ENCODE measurements at regions not wholly inside any gene's neighbourhood (a gene's known extent, or its start where the extent isn't known, plus 50 kb on each side); places are given as distances from the start of the nearest gene placed in this dataset.

- intact Hi-C loops (cut with DNase I) = no loop called here
- H3K4me1 ChIP-seq = no peaks in the 10 kb centered on the region
These were observed 785.8 kb downstream of the RNF144A start for GRCh38 chr2:7703048-7703447.

DNA sequence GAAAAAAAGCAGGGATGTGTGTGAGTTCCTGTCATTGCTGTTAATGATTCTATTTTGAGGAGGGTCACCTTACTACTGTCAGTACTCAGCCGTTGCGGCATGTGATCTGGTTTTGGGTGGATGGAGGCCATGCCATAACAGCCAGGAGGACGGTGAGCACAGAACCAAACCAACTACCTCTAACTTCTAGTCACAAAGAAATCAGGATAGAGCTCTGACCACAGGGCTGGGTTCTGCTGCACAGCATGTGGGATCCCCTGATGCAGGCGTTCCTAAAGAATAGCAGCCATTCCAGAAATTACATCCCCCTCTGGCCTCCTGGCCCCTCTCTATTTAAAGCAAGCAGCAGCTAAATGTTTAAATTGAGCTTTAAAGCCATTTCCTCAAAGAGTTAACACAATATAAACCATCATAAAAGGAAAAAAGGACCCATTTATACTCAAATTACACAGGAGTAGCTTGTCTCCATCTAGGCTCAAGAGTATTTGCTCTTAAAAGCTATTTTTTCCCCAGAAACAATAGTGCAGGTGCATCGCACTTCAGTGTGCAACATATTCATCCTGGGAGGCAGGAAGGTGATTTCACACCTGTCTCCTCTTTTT lies 786.4 kb downstream of the RNF144A start:
- intact Hi-C loops (cut with DNase I) = no loop called here
- TF ChIP-seq POLR2AphosphoS5 (IDR thresholded peaks at IDR 0.05) = no peak
- TF ChIP-seq POLR2A (IDR thresholded peaks at IDR 0.05) = no peak
- TF ChIP-seq CTCF (IDR thresholded peaks at IDR 0.05) = no peak
- no peak for TF ChIP-seq EP300 (IDR thresholded peaks at IDR 0.05)
- Histone ChIP-seq H3K36me3 (no peaks in the 10 kb centered on the region), H3K4me3 (no peak overlapping the region), H3K27ac (no peak overlapping the region), H3K9me3 (no peaks in the 10 kb centered on the region), H3K4me1 (no peaks in the 10 kb centered on the region), H3K27me3 (no peaks in the 10 kb centered on the region)
- DNase-seq = no peak
- 78 to 82% methylated on average over 5 of the region's 5 CpGs for WGBS, 2 donors

More at GRCh38 chr2:7703048-7703447, 785.8 kb downstream of the RNF144A start:
- no peak for DNase-seq
- no peaks in the 10 kb centered on the region for H3K27me3 ChIP-seq
- H3K4me3 ChIP-seq = no peak overlapping the region
- H3K36me3 ChIP-seq = no peaks in the 10 kb centered on the region
- no peak overlapping the region for H3K27ac ChIP-seq
- TF ChIP-seq CTCF (IDR thresholded peaks at IDR 0.05) = no peak
- TF ChIP-seq EP300 (IDR thresholded peaks at IDR 0.05) = no peak
- no peak for TF ChIP-seq POLR2A (IDR thresholded peaks at IDR 0.05)
- no peak for TF ChIP-seq POLR2AphosphoS5 (IDR thresholded peaks at IDR 0.05)
- no peaks in the 10 kb centered on the region for H3K9me3 ChIP-seq

DNA sequence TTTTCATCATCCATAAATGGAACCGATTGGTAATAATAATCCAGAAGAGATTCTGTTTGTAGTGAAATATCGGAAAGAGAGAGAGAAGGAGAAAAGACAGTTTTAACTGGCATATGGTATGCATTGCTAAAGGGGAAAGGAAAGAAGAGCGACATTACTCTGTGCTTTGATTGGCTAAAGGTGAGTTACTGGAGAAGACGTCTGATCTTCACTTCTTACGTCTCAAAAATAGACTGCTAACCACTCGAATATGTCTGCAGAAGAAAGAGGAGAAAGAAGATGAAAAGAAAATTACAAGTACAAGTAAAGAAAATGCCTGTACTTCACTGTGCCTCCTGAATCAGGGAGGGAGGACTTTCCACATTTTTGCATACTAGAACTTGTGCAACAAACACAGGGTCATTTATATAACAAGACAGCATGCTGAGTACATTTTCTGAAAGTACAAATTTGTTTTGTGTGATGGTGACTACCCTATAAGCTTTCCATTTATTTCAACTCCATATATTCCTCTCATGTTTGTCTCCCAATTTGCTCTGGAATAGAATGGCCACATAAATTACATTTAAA lies 787.2 kb downstream of the RNF144A start:
- intact Hi-C loops (cut with DNase I) = no loop called here
- Histone ChIP-seq H3K4me1 (no peaks in the 10 kb centered on the region), H3K4me3 (no peak overlapping the region), H3K27ac (no peak overlapping the region), H3K27me3 (no peaks in the 10 kb centered on the region), H3K9me3 (no peaks in the 10 kb centered on the region), H3K36me3 (no peaks in the 10 kb centered on the region)
- no peak for DNase-seq
- 70 to 82% methylated on average over 6 of the region's 6 CpGs for WGBS, 2 donors
- TF ChIP-seq POLR2AphosphoS5 (IDR thresholded peaks at IDR 0.05) (no peak), EP300 (IDR thresholded peaks at IDR 0.05) (no peak), POLR2A (IDR thresholded peaks at IDR 0.05) (no peak), CTCF (IDR thresholded peaks at IDR 0.05) (no peak)

DNA sequence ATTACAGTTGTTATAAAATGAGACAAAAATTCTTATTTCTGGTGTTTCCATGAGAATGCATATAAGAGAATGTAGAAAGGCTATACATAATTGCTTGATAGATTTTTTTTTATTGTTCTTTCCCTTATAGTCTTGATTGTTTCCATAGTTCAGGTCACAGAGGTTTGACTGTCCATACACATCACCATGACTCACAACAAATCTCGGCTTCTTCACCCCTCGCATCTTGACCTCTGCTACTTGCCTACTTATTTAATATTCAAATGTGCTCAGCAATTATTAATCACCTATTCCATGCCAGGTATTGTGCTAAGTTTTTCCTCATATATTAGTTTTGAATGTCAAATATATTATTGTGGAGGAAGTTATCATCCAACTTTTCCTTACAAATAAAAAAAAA lies 789.6 kb downstream of the RNF144A start:
- intact Hi-C loops (cut with DNase I) = no loop called here
- no peaks in the 10 kb centered on the region for H3K36me3 ChIP-seq
- H3K4me3 ChIP-seq = no peak overlapping the region
- TF ChIP-seq POLR2AphosphoS5 (IDR thresholded peaks at IDR 0.05) = no peak
- H3K4me1 ChIP-seq = no peaks in the 10 kb centered on the region
- WGBS, 2 donors = 89 to 93% methylated on average over 2 of the region's 2 CpGs
- no peak overlapping the region for H3K27ac ChIP-seq
- no peaks in the 10 kb centered on the region for H3K9me3 ChIP-seq
- no peak for DNase-seq
- H3K27me3 ChIP-seq = no peaks in the 10 kb centered on the region

- 78 to 88% methylated on average over 2 of the region's 2 CpGs for WGBS, 2 donors
- Histone ChIP-seq H3K36me3 (no peaks in the 10 kb centered on the region), H3K27ac (no peak overlapping the region), H3K27me3 (no peaks in the 10 kb centered on the region), H3K9me3 (no peaks in the 10 kb centered on the region), H3K4me1 (no peaks in the 10 kb centered on the region), H3K4me3 (no peak overlapping the region)
- intact Hi-C loops (cut with DNase I) = no loop called here
- DNase-seq = no peak
- no peak for TF ChIP-seq POLR2AphosphoS5 (IDR thresholded peaks at IDR 0.05)
- no peak for TF ChIP-seq POLR2A (IDR thresholded peaks at IDR 0.05)
- TF ChIP-seq CTCF (IDR thresholded peaks at IDR 0.05) = no peak
- no peak for TF ChIP-seq EP300 (IDR thresholded peaks at IDR 0.05)
These were observed 790.5 kb downstream of the RNF144A start for GRCh38 chr2:7707723-7708122.
